Mesodermal cell (in vitro differentiated cells): ENCODE measurements at regions not wholly inside any gene's neighbourhood (a gene's known extent, or its start where the extent isn't known, plus 50 kb on each side); places are given as distances from the start of the nearest gene placed in this dataset.
"Not testable (repeated sequence)": the region's sequence is repeated elsewhere in the genome, so short reads cannot be mapped to it uniquely, and the experiment has no call there.

Experiments
- H3K27ac ChIP-seq: 2 replicates; pipeline ENCODE4 v1.7.0; 2013; ENCODE audit warnings: mild to moderate bottlenecking, low read depth, low read length, moderate library complexity; ENCODE audit not compliant: severe bottlenecking
- H3K36me3 ChIP-seq: 2 replicates; pipeline ENCODE4 v1.7.1; 2013; ENCODE audit warnings: mild to moderate bottlenecking, low read length, moderate library complexity; ENCODE audit not compliant: control insufficient read depth, insufficient read depth
- H3K4me1 ChIP-seq: one replicate; pipeline ENCODE4 v1.7.1; 2013; ENCODE audit warnings: mild to moderate bottlenecking, low read length; ENCODE audit not compliant: insufficient read depth, control insufficient read depth, poor library complexity, severe bottlenecking
- H3K4me3 ChIP-seq: 2 replicates; pipeline ENCODE4 v1.7.0; 2013; ENCODE audit warnings: low read length, control low read depth, mild to moderate bottlenecking; ENCODE audit not compliant: insufficient read depth, poor library complexity, severe bottlenecking; ENCODE audit errors: extremely low read depth
- H3K9me3 ChIP-seq: 2 replicates; pipeline ENCODE4 v1.7.1; 2013; ENCODE audit warnings: mild to moderate bottlenecking, low read length, moderate library complexity; ENCODE audit not compliant: control insufficient read depth
- WGBS, 2 experiments: methylation state at CpG; one replicate each; pipeline ENCODE4 v1.1.5; 2013; ENCODE audit warnings: missing lambda C conversion rate in 2 of 2; ENCODE audit not compliant: insufficient coverage in 2 of 2; 5-methylcytosine and 5-hydroxymethylcytosine counted together

- WGBS, 2 experiments = no CpG with 5 or more reads among the region's 5 CpGs
- Histone ChIP-seq H3K4me1 (no peaks in the 10 kb centered on the region), H3K9me3 (no peaks in the 10 kb centered on the region), H3K36me3 (no peaks in the 10 kb centered on the region), H3K4me3 (no peak overlapping the region), H3K27ac (no peak overlapping the region)
These were observed 1234.4 kb downstream of the SUCLG1 start for GRCh38 chr2:83224591-83225200.

- no peak overlapping the region for H3K4me3 ChIP-seq
- H3K36me3 ChIP-seq = no peaks in the 10 kb centered on the region
- H3K4me1 ChIP-seq = no peaks in the 10 kb centered on the region
- H3K9me3 ChIP-seq = no peaks in the 10 kb centered on the region
- 80 to 100% methylated on average over 1 to 3 of the region's 4 CpGs for WGBS, 2 experiments
- no peak overlapping the region for H3K27ac ChIP-seq
These were observed 1237.8 kb downstream of the SUCLG1 start for GRCh38 chr2:83221258-83221657.

DNA sequence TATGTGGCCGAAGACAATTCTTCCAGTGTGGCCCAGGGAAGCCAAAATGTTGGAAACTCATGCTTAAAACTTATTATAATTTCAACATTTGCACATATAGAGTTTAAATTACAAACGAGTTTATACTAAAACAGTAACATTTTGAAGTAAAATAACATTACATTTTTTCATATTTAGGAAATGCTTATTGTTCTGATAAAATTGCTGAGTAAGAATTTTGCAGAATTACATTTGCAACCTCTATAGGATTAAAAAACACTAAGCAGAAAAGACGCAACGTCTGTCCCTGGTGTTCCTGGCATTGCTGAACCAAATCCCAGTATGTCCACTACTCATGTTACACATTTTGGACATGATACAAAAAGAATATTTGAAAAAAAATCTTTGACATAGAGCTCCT is 1241.2 kb downstream of the SUCLG1 start:
- no CpG with 5 or more reads among the region's 4 CpGs for WGBS, 2 experiments
- H3K4me1 ChIP-seq = no peaks in the 10 kb centered on the region
- H3K27ac ChIP-seq = no peak overlapping the region
- no peaks in the 10 kb centered on the region for H3K9me3 ChIP-seq
- no peaks in the 10 kb centered on the region for H3K36me3 ChIP-seq
- no peak overlapping the region for H3K4me3 ChIP-seq

DNA sequence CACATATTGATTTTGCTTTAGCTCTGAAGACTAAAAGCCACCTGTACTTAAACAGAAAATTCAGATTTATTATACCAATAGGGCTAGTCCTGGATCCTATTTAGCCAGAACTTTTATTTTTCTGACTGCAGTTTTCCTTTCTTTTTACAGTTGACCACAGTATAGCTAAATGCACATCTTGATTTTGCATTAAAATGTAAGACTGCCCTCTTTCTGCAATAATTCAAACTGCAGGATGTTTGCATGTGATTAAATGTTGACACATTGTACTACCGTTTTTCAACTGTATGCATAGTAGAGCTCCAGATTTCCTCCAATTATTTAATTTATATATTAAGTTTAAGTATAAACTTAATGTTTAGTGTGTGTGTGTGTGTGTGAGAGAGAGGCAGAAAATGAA is 1262.9 kb downstream of the SUCLG1 start:
- Histone ChIP-seq H3K27ac (no peak overlapping the region), H3K36me3 (no peaks in the 10 kb centered on the region)
- no CpG with 5 or more reads among the region's 1 CpG for WGBS, 2 experiments

GRCh38 chr2:83191316-83191715 is 1267.8 kb downstream of the SUCLG1 start:
- no peaks in the 10 kb centered on the region for H3K36me3 ChIP-seq
- H3K4me3 ChIP-seq = no peak overlapping the region
- no peaks in the 10 kb centered on the region for H3K9me3 ChIP-seq
- no peaks in the 10 kb centered on the region for H3K4me1 ChIP-seq
- H3K27ac ChIP-seq = no peak overlapping the region
- no CpG with 5 or more reads among the region's 2 CpGs for WGBS, 2 experiments

More for the DNA sequence above, 1262.9 kb downstream of the SUCLG1 start:
- H3K9me3 ChIP-seq = no peaks in the 10 kb centered on the region
- H3K4me3 ChIP-seq = no peak overlapping the region
- no peaks in the 10 kb centered on the region for H3K4me1 ChIP-seq

- H3K4me1 ChIP-seq = no peaks in the 10 kb centered on the region
- 75 to 95% methylated on average over 2 of the region's 8 CpGs for WGBS, 2 experiments
- H3K9me3 ChIP-seq = no peaks in the 10 kb centered on the region
These were observed 1272.8 kb downstream of the SUCLG1 start for GRCh38 chr2:83186105-83186760.

GRCh38 chr2:83180862-83181530 is 1278.1 kb downstream of the SUCLG1 start:
- WGBS, 2 experiments = 92 to 94% methylated on average over 16 to 28 of the region's 34 CpGs

More at GRCh38 chr2:83186105-83186760, 1272.8 kb downstream of the SUCLG1 start:
- no peak overlapping the region for H3K4me3 ChIP-seq
- no peak overlapping the region for H3K27ac ChIP-seq
- H3K36me3 ChIP-seq = no peaks in the 10 kb centered on the region

DNA sequence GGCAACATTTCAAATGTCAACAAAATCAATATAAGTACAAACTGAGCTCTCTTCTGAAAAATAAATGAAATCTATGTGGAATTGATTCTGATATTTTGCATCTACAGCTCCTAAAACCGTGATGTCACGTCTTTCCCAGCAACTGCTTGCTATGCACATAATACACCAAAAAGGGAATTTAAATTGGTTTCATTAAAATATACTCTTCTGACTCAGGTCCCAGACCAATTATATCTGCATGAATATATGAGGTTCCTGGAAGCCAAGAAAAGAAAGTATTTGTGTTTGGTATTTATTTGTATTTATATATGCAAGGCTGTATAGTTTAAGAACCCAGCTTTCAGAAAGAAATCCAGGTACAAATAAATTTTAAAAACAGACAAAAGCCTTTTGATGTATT is 1282.5 kb downstream of the SUCLG1 start:
- Histone ChIP-seq H3K36me3 (no peaks in the 10 kb centered on the region), H3K4me3 (no peak overlapping the region), H3K9me3 (no peaks in the 10 kb centered on the region), H3K27ac (no peak overlapping the region), H3K4me1 (no peaks in the 10 kb centered on the region)
- WGBS, 2 experiments = no CpG with 5 or more reads among the region's 2 CpGs

More at GRCh38 chr2:83180862-83181530, 1278.1 kb downstream of the SUCLG1 start:
- not testable (repeated sequence) for H3K27ac ChIP-seq, H3K4me1 ChIP-seq, H3K4me3 ChIP-seq, H3K9me3 ChIP-seq, H3K36me3 ChIP-seq

DNA sequence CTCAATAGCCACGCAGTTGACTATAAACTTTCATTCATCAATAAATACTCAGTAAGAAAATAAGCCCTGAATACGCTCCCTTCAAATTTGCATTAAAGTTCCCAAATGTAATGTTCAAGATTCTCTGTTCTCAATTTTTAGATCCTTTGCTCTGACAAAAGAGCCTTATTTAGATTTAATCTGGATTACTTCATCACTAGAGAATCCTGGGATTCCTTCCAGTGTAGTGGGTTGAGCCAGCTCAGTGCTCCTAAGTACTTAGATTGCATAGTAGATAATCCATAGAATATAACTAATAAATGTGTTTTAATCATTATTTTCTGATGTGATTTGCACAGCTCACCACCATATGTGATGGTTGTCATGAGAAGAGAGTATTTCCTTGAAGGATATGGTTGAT is 1286.2 kb downstream of the SUCLG1 start:
- no peaks in the 10 kb centered on the region for H3K4me1 ChIP-seq
- H3K27ac ChIP-seq = no peak overlapping the region
- H3K36me3 ChIP-seq = no peaks in the 10 kb centered on the region
- 100% methylated on average over 1 of the region's 2 CpGs; no CpG with 5 or more reads in 1 of the 2 experiments for WGBS, 2 experiments
- no peaks in the 10 kb centered on the region for H3K9me3 ChIP-seq
- H3K4me3 ChIP-seq = no peak overlapping the region

DNA sequence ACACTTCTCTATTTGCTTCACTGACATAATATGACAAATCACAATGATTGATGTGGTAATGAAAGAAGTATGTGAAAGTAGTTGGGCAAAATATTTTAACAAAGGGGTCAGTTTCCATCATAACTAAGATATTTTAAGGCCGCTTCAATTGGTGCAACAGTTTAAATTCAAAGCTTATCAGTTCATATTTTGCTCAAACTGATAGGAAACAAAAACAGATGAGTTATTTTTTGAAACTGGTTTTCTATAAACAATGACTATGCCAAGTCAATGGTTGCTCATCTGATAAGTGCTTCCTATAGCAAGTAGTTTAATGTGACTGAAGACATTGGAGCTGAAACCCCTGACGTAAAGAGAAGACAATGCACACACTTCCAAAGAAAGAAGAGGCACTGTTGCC is 1290.7 kb downstream of the SUCLG1 start:
- Histone ChIP-seq H3K4me1 (no peaks in the 10 kb centered on the region), H3K36me3 (no peaks in the 10 kb centered on the region), H3K27ac (no peak overlapping the region), H3K9me3 (no peaks in the 10 kb centered on the region), H3K4me3 (no peak overlapping the region)
- WGBS, 2 experiments = no CpG with 5 or more reads among the region's 2 CpGs

DNA sequence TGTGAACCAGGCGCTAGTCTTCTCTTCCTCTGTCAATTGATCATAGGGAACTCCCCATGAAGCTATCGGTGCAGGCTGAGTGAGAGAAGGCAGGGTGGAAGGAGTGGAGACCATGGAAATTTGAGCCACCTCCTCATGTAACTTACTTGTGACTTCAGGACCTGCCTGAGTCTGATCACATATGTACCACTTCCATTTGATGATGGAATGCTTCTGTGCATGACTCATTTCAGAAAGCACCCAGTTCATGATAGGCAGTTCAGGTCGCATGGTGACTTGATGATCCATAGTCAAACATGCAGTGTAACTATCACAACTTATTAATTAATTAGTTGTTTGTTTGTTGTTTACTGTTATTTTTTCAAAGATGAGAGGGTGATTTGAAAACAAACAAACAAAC is 1296.7 kb downstream of the SUCLG1 start:
- no peak overlapping the region for H3K4me3 ChIP-seq
- no peaks in the 10 kb centered on the region for H3K9me3 ChIP-seq
- no CpG with 5 or more reads among the region's 3 CpGs for WGBS, 2 experiments
- no peaks in the 10 kb centered on the region for H3K36me3 ChIP-seq
- no peak overlapping the region for H3K27ac ChIP-seq
- no peaks in the 10 kb centered on the region for H3K4me1 ChIP-seq
